MCF 10A (cell line): ENCODE measurements at regions not wholly inside any gene's neighbourhood (a gene's known extent, or its start where the extent isn't known, plus 50 kb on each side); places are given as distances from the start of the nearest gene placed in this dataset.

Experiments used
- BruUV-seq: library from RNA; stranded (reverse); fragments of 400-500 nt; replicated peaks from 2 replicates; lab custom pipeline; 2021; lab: Mats Ljungman, UMichigan
- CTCF ChIA-PET: fragments of 300-600 bp; sonication (Branson Sonifier 250); formaldehyde crosslinking; extraction: SDS; loops from one replicate; lab custom pipeline; 2021; ENCODE audit warnings: antibody characterized with exemption, inconsistent platforms; lab: Yijun Ruan, JAX
- POLR2A ChIA-PET: fragments of 300-600, 350-650 bp; sonication (Branson Sonifier 250); formaldehyde crosslinking; extraction: SDS; loops from one replicate; lab custom pipeline; 2020; ENCODE audit warnings: antibody characterized with exemption, inconsistent platforms; lab: Yijun Ruan, JAX
- DNase-seq: peaks from one replicate; pipeline ENCODE4 v3.0.0-alpha.2; 2018; ENCODE audit not compliant: unreplicated experiment
- H3K27ac Mint-ChIP-seq: one replicate; pipeline ENCODE4 v1.8.0; 2022; ENCODE audit warnings: mild to moderate bottlenecking, low read depth, mixed read lengths; ENCODE audit not compliant: unreplicated experiment
- H3K27me3 Mint-ChIP-seq: one replicate; pipeline ENCODE4 v1.8.0; 2022; ENCODE audit warnings: mixed read lengths; ENCODE audit not compliant: insufficient read depth, unreplicated experiment
- H3K36me3 Mint-ChIP-seq: one replicate; pipeline ENCODE4 v1.8.0; 2022; ENCODE audit warnings: mild to moderate bottlenecking, moderate library complexity, mixed read lengths; ENCODE audit not compliant: insufficient read depth, unreplicated experiment
- H3K4me1 Mint-ChIP-seq: one replicate; pipeline ENCODE4 v1.8.0; 2022; ENCODE audit warnings: mixed read lengths; ENCODE audit not compliant: insufficient read depth, unreplicated experiment
- H3K4me3 Mint-ChIP-seq: one replicate; pipeline ENCODE4 v1.8.0; 2022; ENCODE audit warnings: mild to moderate bottlenecking, moderate library complexity, mixed read lengths; ENCODE audit not compliant: unreplicated experiment
- H3K9me3 Mint-ChIP-seq: one replicate; pipeline ENCODE4 v1.8.0; 2022; ENCODE audit warnings: mixed read lengths; ENCODE audit not compliant: unreplicated experiment
- intact Hi-C: fragments of 100-400 bp; cut with micrococcal nuclease; formaldehyde crosslinking; loops from 2 replicates; pipeline ENCODE4 v1.14.1; 2022
- TF ChIP-seq, protein P1 (sequence below): fragments of 200-600 bp; IDR thresholded peaks from one replicate; pipeline ENCODE4 v1.8.0; 2022; ENCODE audit warnings: antibody characterized with exemption, mild to moderate bottlenecking; ENCODE audit not compliant: unreplicated experiment

GRCh38 chr16:8254405-8254804 is 335.9 kb downstream of the TMEM114 start:
- no peak for DNase-seq
- no TSS peak for BruUV-seq
- Mint-ChIP-seq H3K36me3 (no peaks in the 10 kb centered on the region), H3K27ac (no peak overlapping the region), H3K9me3 (peaks cover 34% of the 10 kb centered on the region), H3K4me1 (no peaks in the 10 kb centered on the region), H3K4me3 (no peak overlapping the region), H3K27me3 (no peaks in the 10 kb centered on the region)
- TF ChIP-seq, protein P1, sequence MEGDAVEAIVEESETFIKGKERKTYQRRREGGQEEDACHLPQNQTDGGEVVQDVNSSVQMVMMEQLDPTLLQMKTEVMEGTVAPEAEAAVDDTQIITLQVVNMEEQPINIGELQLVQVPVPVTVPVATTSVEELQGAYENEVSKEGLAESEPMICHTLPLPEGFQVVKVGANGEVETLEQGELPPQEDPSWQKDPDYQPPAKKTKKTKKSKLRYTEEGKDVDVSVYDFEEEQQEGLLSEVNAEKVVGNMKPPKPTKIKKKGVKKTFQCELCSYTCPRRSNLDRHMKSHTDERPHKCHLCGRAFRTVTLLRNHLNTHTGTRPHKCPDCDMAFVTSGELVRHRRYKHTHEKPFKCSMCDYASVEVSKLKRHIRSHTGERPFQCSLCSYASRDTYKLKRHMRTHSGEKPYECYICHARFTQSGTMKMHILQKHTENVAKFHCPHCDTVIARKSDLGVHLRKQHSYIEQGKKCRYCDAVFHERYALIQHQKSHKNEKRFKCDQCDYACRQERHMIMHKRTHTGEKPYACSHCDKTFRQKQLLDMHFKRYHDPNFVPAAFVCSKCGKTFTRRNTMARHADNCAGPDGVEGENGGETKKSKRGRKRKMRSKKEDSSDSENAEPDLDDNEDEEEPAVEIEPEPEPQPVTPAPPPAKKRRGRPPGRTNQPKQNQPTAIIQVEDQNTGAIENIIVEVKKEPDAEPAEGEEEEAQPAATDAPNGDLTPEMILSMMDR = no peak
- CTCF ChIA-PET = no interaction called here
- POLR2A ChIA-PET = no interaction called here
- intact Hi-C loops = no loop called here

- intact Hi-C loops = no loop called here
- CTCF ChIA-PET = interaction anchor here (0.6 to 0.9 kb wide), 2 partner anchors 9 to 112 kb away, joined by 3 to 4 read pairs; no protein-coding TSS in a partner anchor
- no peak for DNase-seq
Observed at GRCh38 chr16:8253718-8254117, 336.6 kb downstream of the TMEM114 start.

GRCh38 chr16:8251727-8252126 is 338.6 kb downstream of the TMEM114 start:
- Mint-ChIP-seq H3K27ac (no peak overlapping the region), H3K4me3 (no peak overlapping the region), H3K9me3 (peaks cover 31% of the 10 kb centered on the region), H3K4me1 (no peaks in the 10 kb centered on the region), H3K27me3 (no peaks in the 10 kb centered on the region), H3K36me3 (no peaks in the 10 kb centered on the region)
- TF ChIP-seq, protein P1 = no peak
- POLR2A ChIA-PET = no interaction called here
- no TSS peak for BruUV-seq
- no peak for DNase-seq
- CTCF ChIA-PET = no interaction called here
- intact Hi-C loops = no loop called here

More at GRCh38 chr16:8253718-8254117, 336.6 kb downstream of the TMEM114 start:
- TF ChIP-seq, protein P1 = no peak
- POLR2A ChIA-PET = no interaction called here
- no peaks in the 10 kb centered on the region for H3K36me3 Mint-ChIP-seq
- H3K27ac Mint-ChIP-seq = no peak overlapping the region
- peaks cover 34% of the 10 kb centered on the region for H3K9me3 Mint-ChIP-seq
- no peaks in the 10 kb centered on the region for H3K27me3 Mint-ChIP-seq
- BruUV-seq = no TSS peak
- H3K4me3 Mint-ChIP-seq = no peak overlapping the region
- no peaks in the 10 kb centered on the region for H3K4me1 Mint-ChIP-seq

GRCh38 chr16:8251298-8251697 is 339.0 kb downstream of the TMEM114 start:
- Mint-ChIP-seq H3K4me3 (no peak overlapping the region), H3K36me3 (no peaks in the 10 kb centered on the region), H3K9me3 (peaks cover 33% of the 10 kb centered on the region), H3K27me3 (no peaks in the 10 kb centered on the region), H3K27ac (no peak overlapping the region), H3K4me1 (no peaks in the 10 kb centered on the region)
- CTCF ChIA-PET = no interaction called here
- TF ChIP-seq, protein P1 = no peak
- intact Hi-C loops = no loop called here
- no peak for DNase-seq
- POLR2A ChIA-PET = no interaction called here
- no TSS peak for BruUV-seq
